Urothelium cell line (cell line): ENCODE measurements at regions not wholly inside any gene's neighbourhood (a gene's known extent, or its start where the extent isn't known, plus 50 kb on each side); places are given as distances from the start of the nearest gene placed in this dataset.

ENCODE experiments used
- DNase-seq: peaks from one replicate; pipeline ENCODE4 v3.0.0; 2011; ENCODE audit warnings: low spot score, mixed read lengths
- FAIRE-seq: peaks from 2 replicates; lab custom pipeline; 2011; peaks lifted over from hg19 to GRCh38; lab: Jason Lieb, UNC

DNA sequence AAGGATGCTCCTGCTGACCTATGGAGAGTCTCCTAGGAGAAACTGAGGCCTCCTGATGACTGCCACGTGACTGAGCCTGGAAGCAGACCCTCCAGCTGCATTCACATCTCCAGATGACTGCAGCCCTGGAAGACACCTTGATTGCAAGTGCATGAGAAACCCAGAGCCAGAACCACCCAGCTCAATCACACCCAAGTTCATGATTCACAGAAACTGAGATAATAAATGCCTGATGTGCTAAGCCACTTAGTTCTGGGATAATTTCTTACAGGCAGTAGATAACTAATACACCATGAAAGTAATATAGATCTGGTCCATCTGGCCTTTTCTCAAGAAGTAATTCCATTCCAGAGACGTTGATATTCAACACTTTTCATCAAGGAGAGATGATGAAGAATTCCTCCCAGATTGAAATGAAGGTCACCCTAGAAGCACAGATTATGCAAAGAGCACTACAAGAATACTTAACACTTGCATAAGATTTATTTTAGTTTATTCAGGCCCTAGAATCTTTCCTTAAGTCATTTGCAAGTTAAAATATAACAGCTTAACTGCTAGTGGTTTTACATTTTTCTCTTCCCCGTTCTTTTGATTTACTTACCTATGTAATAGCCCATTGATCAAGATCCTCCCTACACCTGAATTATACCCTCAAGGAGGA is 208.2 kb upstream of the INHBA start:
- FAIRE-seq, result no peak

GRCh38 chr7:41907444-41907843 is 204.6 kb upstream of the INHBA start:
- FAIRE-seq, result no peak
- no peak for DNase-seq

More for the DNA sequence above, 208.2 kb upstream of the INHBA start:
- DNase-seq, result no peak

DNA sequence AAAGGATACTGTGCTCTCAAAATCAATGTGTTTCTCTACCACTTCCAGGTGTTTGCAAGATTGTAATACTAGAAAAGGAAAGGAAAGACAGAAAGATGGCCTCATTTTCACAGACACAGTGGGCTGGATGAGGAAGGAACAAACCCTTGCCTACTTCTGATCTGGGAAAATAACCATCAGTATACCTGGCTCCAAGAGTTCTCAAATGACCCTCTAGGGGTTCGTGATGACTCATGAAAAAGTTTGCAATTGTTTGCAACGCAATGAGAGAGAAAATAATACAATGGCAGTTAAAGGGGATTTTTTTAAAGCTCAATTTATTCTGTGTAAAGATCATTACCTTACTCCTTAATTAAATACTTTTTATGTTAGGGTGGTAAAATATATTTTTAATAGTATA is 197.6 kb upstream of the INHBA start:
- FAIRE-seq (no peak), DNase-seq (no peak)

- DNase-seq (no peak), FAIRE-seq (no peak)
Observed at GRCh38 chr7:41899823-41900433, 197.0 kb upstream of the INHBA start.

DNA sequence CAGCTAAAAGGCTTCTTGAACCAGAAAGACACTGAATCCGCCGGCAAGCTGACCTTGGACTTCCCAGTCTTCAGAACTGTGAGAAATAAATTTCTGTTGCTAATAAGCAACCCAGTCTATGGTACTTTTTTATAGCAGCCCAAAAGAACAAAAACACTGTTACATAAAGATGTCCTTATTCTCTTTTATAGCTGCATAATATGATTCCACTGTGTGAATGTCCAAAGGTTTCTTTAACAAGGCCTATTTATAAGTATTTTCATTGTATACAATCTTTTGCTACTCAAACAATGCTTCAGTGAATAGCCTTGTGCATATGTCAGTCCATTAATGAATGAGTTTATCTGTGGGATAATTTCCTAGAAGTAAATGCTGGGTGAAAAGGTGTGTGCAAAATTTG is 190.8 kb upstream of the INHBA start:
- DNase-seq (no peak), FAIRE-seq (no peak)

GRCh38 chr7:41892356-41893100 is 189.6 kb upstream of the INHBA start:
- no peak for DNase-seq

GRCh38 chr7:41891950-41892349 is 189.1 kb upstream of the INHBA start:
- DNase-seq (no peak), FAIRE-seq (no peak)

More at GRCh38 chr7:41892356-41893100, 189.6 kb upstream of the INHBA start:
- no peak for FAIRE-seq

DNA sequence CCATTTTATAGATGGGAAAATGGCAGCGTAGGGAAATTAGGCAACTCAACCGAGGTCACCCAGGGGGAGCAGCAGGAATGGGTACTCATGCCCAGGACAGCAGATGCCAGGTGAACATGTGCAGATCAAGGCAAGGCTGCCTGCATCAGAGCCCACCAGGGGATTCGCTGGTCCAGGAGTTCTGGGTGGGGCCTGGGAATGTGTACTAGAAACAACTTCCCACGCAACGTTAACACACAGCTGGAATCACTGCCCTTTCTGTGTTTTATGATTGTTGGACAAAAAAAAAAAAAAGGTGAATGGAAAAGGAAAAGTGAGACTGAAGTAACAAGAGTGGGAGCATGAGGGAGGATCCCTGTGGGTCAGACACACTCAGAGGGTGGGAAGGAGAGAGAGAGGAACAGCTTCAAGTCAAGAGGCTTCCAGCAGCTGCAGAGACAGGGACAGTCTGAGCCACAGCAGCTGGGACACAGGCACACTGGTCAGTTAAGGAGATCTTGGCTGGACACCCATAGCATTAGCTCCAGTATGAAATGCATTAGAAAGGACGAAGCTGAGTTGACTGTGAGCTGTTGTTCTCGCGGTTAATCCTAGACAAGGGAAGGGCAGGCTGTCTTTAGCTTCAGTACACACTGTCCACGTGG is 187.9 kb upstream of the INHBA start:
- peak; percentile 58 for FAIRE-seq
- DNase-seq, result no peak

GRCh38 chr7:41889472-41889871 is 186.6 kb upstream of the INHBA start:
- DNase-seq, result no peak
- no peak for FAIRE-seq

GRCh38 chr7:41889040-41889439 is 186.2 kb upstream of the INHBA start:
- no peak for DNase-seq
- no peak for FAIRE-seq

DNA sequence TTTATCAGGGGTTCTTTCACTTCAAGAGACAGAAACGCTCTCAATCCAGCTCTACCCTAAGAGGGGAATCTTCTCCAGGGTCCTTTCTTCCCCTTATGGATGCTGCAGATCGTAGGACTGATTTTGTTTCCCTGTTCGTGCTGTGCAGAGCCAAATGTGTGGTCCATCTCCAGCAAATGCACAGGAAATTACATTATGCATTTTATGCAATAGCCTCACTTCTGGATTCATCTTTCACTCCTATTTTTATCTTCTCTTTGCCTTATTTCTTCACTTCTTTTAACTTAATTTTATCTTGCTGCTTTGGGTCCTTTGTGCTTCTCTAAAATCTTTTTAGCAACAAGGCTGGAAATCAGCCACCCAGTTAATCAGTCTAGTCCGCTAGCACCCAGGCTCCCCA is 184.5 kb upstream of the INHBA start:
- no peak for DNase-seq
- no peak for FAIRE-seq

DNA sequence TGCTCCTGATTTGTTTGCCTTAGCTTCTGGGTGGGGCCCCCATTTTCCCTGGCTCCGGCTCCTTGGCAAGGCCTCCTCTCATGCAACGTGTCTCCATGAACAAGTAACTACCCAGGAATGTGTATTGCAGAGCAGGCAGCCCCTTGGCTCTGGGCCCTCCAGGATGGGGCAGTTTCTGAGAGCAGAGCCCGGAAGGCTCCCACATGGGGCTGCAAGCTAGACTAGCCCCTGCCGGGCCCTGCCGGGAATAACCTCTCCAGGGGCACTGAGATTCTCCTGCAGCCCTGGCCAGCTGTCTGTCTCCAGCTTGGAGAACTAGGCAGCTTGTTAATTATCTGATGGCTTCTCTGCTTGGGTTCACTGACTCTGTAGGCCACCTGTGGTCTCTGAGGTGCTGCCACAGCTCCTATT is 184.0 kb upstream of the INHBA start:
- DNase-seq (peak; percentile 50), FAIRE-seq (no peak)

- DNase-seq (peak; percentile 64), FAIRE-seq (no peak)
Observed at GRCh38 chr7:41886262-41886900, 183.5 kb upstream of the INHBA start.

DNA sequence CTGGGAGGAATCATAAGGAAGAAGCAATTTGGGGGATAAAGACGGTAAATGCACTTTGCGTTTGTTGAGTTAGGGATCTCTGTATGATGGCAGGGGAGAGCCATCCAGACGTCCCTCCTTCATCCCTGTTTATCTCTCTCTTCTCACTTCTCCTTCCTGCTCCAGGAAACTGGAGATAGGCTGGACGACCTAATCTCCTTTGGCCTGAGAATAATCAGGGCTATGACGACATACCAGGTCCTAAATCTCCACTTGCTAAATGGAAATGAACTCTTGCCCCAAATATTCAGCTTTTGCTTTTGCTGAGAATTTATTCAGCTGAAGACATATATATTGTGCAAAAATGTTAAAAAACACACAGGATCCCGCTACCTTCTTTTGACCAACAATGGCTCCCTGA is 182.9 kb upstream of the INHBA start:
- no peak for DNase-seq
- FAIRE-seq, result no peak

GRCh38 chr7:41885078-41885477 is 182.2 kb upstream of the INHBA start:
- FAIRE-seq, result no peak
- DNase-seq, result no peak

DNA sequence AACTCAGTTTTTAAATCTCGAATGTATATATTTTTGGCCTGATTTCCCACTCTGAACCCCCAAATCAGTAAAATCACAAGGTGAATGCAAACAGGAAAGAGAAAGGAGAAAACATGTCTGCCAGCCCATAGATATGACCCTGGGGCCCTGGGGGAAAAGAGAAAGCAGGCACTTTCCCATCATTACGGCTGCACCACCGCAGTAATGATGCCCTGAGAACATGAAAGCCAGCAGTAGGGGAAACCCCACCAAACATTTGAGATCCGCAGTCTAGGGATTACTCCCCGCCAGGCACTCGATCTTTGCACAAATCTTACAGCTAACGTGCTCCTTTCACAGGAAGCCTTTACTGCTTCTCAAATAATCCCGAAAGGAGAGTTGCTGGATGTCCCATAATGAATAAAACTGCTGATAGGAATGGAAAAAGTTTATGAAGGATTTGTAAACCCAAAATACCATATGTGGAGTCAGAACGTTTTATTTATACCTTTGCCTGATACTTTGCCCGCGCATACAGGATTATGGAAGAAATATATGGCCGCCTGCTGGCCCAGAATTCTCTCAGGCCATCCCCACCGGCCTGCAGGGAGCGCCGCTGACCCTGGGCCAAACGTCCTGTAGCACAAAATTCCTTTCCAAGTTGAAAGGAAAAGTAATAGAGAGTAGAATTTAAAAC is 180.0 kb upstream of the INHBA start:
- FAIRE-seq, result no peak

DNA sequence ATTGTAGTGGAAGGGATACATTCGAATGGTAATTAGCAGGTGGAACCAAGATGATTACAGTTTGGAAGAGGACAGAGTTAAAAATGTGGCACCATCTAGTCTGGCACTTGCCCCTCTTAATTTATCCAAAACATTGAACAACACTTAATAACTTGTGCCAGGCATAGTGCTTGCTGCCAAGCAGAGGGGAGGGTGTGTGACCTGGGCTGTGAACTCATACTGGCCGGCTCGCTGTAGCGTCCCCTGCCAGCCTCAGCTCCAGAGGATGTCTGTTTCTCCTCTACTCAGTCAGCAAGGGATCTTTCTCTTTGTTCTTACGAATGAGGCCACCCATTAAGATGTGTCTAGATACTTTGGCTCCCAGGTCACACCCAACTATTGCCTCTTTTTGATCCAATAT is 179.4 kb upstream of the INHBA start:
- DNase-seq (no peak), FAIRE-seq (peak; percentile 56)

More for the DNA sequence above, 180.0 kb upstream of the INHBA start:
- no peak for DNase-seq

GRCh38 chr7:41881331-41882130 is 178.6 kb upstream of the INHBA start:
- DNase-seq (no peak), FAIRE-seq (no peak)

DNA sequence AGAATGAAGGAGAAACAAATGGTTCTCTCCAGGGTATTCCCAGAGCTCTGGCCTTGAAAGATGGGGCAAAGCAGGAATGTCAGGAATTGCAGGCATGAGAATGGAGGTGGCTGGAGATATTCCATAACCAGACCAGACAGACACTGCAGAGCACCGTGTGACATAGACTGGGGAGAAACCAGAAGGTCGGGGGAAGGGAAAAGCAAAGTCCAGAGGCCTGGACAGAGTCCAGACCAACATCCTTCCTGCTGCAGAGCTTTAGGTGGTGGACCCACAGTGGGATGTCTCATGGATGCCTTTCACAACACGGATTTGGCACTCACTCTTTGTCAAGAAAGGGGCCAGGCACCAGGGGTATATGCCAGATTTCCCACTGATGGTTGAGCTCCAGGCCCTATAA is 177.2 kb upstream of the INHBA start:
- DNase-seq (peak; percentile 71), FAIRE-seq (no peak)

DNA sequence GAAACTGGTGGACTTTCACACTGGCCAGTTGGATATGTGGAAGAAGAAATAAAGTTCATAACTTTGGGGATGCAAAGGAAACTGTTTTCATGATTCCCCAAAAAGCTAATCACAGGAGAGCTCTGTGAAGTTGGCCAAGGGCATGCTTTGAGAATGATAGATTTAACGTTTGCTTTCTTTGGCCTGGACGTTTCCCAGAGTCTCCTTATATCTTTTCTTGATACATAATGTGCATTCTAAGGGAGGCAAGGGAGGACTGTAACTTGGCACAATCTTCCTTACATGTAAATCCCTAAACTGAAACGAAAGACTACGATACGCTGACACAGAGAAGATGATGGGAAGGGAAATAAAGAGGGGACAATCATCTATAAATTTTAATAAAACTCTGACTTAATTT is 176.5 kb upstream of the INHBA start:
- no peak for FAIRE-seq
- no peak for DNase-seq
